ENCODE measurements at regions not wholly inside any gene's neighbourhood (a gene's known extent, or its start where the extent isn't known, plus 50 kb on each side); places are given as distances from the start of the nearest gene placed in this dataset.

GRCh38 chr7:121810831-121811672 is 61.9 kb upstream of the PTPRZ1 start:
- no peak for DNase-seq

- DNase-seq = no peak
Measured at GRCh38 chr7:121807078-121807477, 65.9 kb upstream of the PTPRZ1 start.

- no peak for DNase-seq
Measured at GRCh38 chr7:121803039-121803438, 69.9 kb upstream of the PTPRZ1 start.

- DNase-seq = no peak
Measured at GRCh38 chr7:121800916-121801675, 71.9 kb upstream of the PTPRZ1 start.

- peak in 3 of 14 donors; percentile 6 to 20 (median 18) for DNase-seq
Measured at GRCh38 chr7:121798896-121799295, 74.1 kb upstream of the PTPRZ1 start.

GRCh38 chr7:121798453-121798840 is 74.5 kb upstream of the PTPRZ1 start:
- DNase-seq = no peak

- peak in 10 of 14 donors; percentile 12 to 69 (median 46) for DNase-seq
Measured at GRCh38 chr7:121797657-121798452, 75.1 kb upstream of the PTPRZ1 start.

GRCh38 chr7:121796936-121797656 is 75.9 kb upstream of the PTPRZ1 start:
- no peak for DNase-seq

GRCh38 chr7:121796381-121796780 is 76.6 kb upstream of the PTPRZ1 start:
- no peak for DNase-seq

- DNase-seq = no peak
Measured at GRCh38 chr7:121795736-121796135, 77.2 kb upstream of the PTPRZ1 start.

- DNase-seq = no peak
Measured at GRCh38 chr7:121793716-121794115, 79.2 kb upstream of the PTPRZ1 start.

- DNase-seq = no peak
Measured at GRCh38 chr7:121777672-121778071, 95.3 kb upstream of the PTPRZ1 start.

GRCh38 chr7:121774563-121774962 is 98.4 kb upstream of the PTPRZ1 start:
- DNase-seq = no peak

GRCh38 chr7:121766676-121767075 is 106.3 kb upstream of the PTPRZ1 start:
- DNase-seq = no peak

- no peak for DNase-seq
Measured at GRCh38 chr7:121761399-121761798, 111.6 kb upstream of the PTPRZ1 start.

- no peak for DNase-seq
Measured at GRCh38 chr7:121755818-121756552, 117.0 kb upstream of the PTPRZ1 start.

- DNase-seq = no peak
Measured at GRCh38 chr7:121755286-121755685, 117.7 kb upstream of the PTPRZ1 start.

GRCh38 chr7:121753944-121754343 is 119.0 kb upstream of the PTPRZ1 start:
- no peak for DNase-seq

- peak in 1 of 14 donors; percentile 6 for DNase-seq
Measured at GRCh38 chr7:121752706-121753105, 120.3 kb upstream of the PTPRZ1 start.

- DNase-seq = no peak
Measured at GRCh38 chr7:121748546-121748945, 124.4 kb upstream of the PTPRZ1 start.

GRCh38 chr7:121745856-121746255 is 127.1 kb upstream of the PTPRZ1 start:
- DNase-seq = no peak
